Fibroblast of pulmonary artery (primary cell): ENCODE measurements at regions not wholly inside any gene's neighbourhood (a gene's known extent, or its start where the extent isn't known, plus 50 kb on each side); places are given as distances from the start of the nearest gene placed in this dataset.

Experiments
- DNase-seq: peaks from one replicate; pipeline ENCODE4 v3.0.0-alpha.2; 2010; ENCODE audit warnings: low read depth
- H3K4me3 ChIP-seq: replicated peaks from 2 replicates; pipeline ENCODE4 v1.5.1; 2011; ENCODE audit warnings: low read depth, mild to moderate bottlenecking, control low read depth, low read length, moderate library complexity
- CTCF ChIP-seq: IDR thresholded peaks from 2 replicates; pipeline ENCODE4 v1.5.1; 2011; ENCODE audit warnings: mild to moderate bottlenecking, control low read depth, low read length, inconsistent platforms; ENCODE audit errors: missing control alignments

DNA sequence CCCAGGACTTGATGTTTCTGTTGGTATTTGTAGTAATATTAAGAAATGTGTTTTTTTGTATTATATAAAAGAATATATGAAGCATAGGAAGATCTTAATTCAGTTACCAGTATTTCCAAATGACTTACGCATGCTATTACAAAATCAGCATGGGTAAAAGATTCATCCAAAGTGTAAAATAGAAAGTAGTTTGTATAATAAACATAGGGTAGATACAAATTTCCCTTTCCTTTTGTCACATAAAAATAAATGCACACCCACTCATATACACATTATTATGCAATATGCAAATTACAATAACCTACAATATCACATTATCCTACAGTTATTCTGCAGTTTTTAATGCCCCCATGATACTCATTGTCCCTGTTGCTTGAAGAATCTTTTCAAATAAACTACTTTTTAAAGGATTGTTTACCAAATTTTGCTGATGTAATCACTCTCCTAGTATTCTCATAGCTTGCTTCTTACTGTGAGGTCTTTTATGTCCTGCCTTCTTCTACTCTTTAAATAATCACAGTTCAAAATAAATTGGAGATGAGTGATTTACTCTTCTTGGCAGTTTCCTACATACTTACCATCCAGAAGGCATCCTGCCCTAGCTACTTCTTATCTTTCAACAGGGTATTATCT lies 244.0 kb downstream of the CASP12 start:
- DNase-seq = no peak
- TF ChIP-seq CTCF = no peak
- H3K4me3 ChIP-seq = no peak overlapping the region

GRCh38 chr11:104653407-104653806 lies 244.9 kb downstream of the CASP12 start:
- no peak for TF ChIP-seq CTCF
- peak; percentile 21 for DNase-seq
- H3K4me3 ChIP-seq = no peak overlapping the region

DNA sequence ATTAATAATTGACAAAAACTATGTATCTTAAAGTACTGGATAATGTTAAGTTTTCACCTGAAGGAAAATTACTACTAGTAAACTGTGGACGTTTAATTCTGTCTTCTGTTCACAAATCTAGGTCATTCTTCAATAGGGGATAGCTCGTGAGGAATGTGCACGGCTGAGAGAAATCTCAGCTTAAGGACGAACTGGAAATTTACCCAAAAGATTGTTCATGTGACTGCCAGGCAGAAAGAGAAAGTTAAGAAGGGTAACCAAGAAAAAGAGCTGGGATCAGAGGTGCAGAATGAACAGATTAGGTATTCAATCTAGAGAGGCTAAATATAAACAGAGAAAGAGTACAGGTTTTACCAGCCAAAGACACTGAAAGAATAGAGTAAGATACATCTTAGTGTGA lies 245.3 kb downstream of the CASP12 start:
- no peak for TF ChIP-seq CTCF
- DNase-seq = peak; percentile 11
- no peak overlapping the region for H3K4me3 ChIP-seq

DNA sequence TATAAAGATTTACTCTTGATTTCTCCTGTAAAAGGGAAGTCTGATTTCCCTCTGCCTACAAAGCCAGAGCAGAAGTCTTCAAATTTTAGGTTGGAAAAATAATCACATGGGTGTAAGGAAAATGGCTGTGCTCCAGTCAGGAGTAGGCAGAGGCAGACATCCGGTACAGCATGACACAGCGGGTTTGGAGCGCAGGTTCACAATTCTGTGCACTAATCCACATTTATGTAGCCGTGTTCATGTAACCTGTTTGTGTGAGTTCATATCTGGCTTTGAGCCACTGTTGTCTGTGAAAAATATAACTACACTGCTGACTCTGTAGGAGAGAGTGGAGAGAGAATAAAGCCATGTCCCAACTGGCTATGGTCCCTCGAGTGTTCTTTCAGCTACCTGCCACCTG lies 248.0 kb downstream of the CASP12 start:
- no peak for DNase-seq
- no peak for TF ChIP-seq CTCF
- no peak overlapping the region for H3K4me3 ChIP-seq

GRCh38 chr11:104649002-104649401 lies 249.3 kb downstream of the CASP12 start:
- no peak for TF ChIP-seq CTCF
- DNase-seq = no peak

GRCh38 chr11:104645261-104646222 lies 252.7 kb downstream of the CASP12 start:
- no peak for DNase-seq
- H3K4me3 ChIP-seq = no peak overlapping the region

More at GRCh38 chr11:104649002-104649401, 249.3 kb downstream of the CASP12 start:
- no peak overlapping the region for H3K4me3 ChIP-seq

More at GRCh38 chr11:104645261-104646222, 252.7 kb downstream of the CASP12 start:
- TF ChIP-seq CTCF = no peak
